Hepatocyte (in vitro differentiated cells): ENCODE measurements at regions not wholly inside any gene's neighbourhood (a gene's known extent, or its start where the extent isn't known, plus 50 kb on each side); places are given as distances from the start of the nearest gene placed in this dataset.

Experiments
- DNase-seq: peaks from one replicate; pipeline ENCODE4 v3.0.0-alpha.2; 2016; ENCODE audit warnings: low spot score
- H2AFZ ChIP-seq: fragments of 200-600 bp; sonication (generic); 2 replicates; pipeline ENCODE4 v1.6.0; 2016; ENCODE audit warnings: antibody characterized with exemption, mild to moderate bottlenecking
- H3K27ac ChIP-seq: fragments of 200-600 bp; sonication (generic); 2 replicates; pipeline ENCODE4 v1.5.1; 2016; ENCODE audit warnings: mild to moderate bottlenecking
- H3K27me3 ChIP-seq: fragments of 200-600 bp; sonication (generic); 2 replicates; pipeline ENCODE4 v1.6.1; 2016
- H3K36me3 ChIP-seq: fragments of 200-600 bp; sonication (generic); replicated peaks from 2 replicates; pipeline ENCODE4 v1.5.1; 2016; ENCODE audit warnings: low read depth; ENCODE audit not compliant: insufficient read depth
- H3K4me1 ChIP-seq: fragments of 200-600 bp; sonication (generic); 2 replicates; pipeline ENCODE4 v1.5.1; 2016; ENCODE audit warnings: mild to moderate bottlenecking, moderate library complexity; ENCODE audit not compliant: insufficient read depth
- H3K4me2 ChIP-seq: fragments of 200-600 bp; sonication (generic); 2 replicates; pipeline ENCODE4 v1.6.0; 2016
- H3K4me3 ChIP-seq: fragments of 200-600 bp; sonication (generic); 2 replicates; pipeline ENCODE4 v1.5.1; 2016; ENCODE audit warnings: mild to moderate bottlenecking
- H3K79me2 ChIP-seq: fragments of 200-600 bp; sonication (generic); 2 replicates; pipeline ENCODE4 v1.6.0; 2017; ENCODE audit warnings: mild to moderate bottlenecking
- H3K9me2 ChIP-seq: fragments of 200-600 bp; sonication (generic); replicated peaks from 2 replicates; pipeline ENCODE4 v1.6.0; 2017; ENCODE audit warnings: mild to moderate bottlenecking; ENCODE audit not compliant: insufficient read depth
- H3K9me3 ChIP-seq: fragments of 200-600 bp; sonication (generic); 2 replicates; pipeline ENCODE4 v1.5.1; 2016; ENCODE audit warnings: low read depth, mild to moderate bottlenecking
- H4K20me1 ChIP-seq: fragments of 200-600 bp; sonication (generic); 2 replicates; pipeline ENCODE4 v1.6.0; 2016; ENCODE audit warnings: mild to moderate bottlenecking; ENCODE audit not compliant: insufficient read depth, poor library complexity, severe bottlenecking
- EZH2 ChIP-seq: fragments of 200-600 bp; sonication (generic); IDR thresholded peaks from 2 replicates; pipeline ENCODE4 v1.6.1; 2016; ENCODE audit warnings: antibody characterized with exemption, mild to moderate bottlenecking, borderline replicate concordance
- EZH2phosphoT487 ChIP-seq: fragments of 200-600 bp; sonication (generic); IDR thresholded peaks from one replicate; pipeline ENCODE4 v1.6.1; 2018; ENCODE audit warnings: antibody characterized with exemption, mild to moderate bottlenecking, low read depth, moderate library complexity; ENCODE audit not compliant: unreplicated experiment, severe bottlenecking
- WGBS: methylation state at CpG from one replicate; pipeline ENCODE4 v1.1.6; 2016; ENCODE audit warnings: low lambda C conversion rate; ENCODE audit errors: missing lambda C conversion rate; 5-methylcytosine and 5-hydroxymethylcytosine counted together
- TF ChIP-seq, protein P1 (sequence below): fragments of 200-600 bp; sonication (generic); IDR thresholded peaks from 2 replicates; pipeline ENCODE4 v1.5.1; 2016; ENCODE audit warnings: antibody characterized with exemption, mild to moderate bottlenecking; ENCODE audit not compliant: poor library complexity

DNA sequence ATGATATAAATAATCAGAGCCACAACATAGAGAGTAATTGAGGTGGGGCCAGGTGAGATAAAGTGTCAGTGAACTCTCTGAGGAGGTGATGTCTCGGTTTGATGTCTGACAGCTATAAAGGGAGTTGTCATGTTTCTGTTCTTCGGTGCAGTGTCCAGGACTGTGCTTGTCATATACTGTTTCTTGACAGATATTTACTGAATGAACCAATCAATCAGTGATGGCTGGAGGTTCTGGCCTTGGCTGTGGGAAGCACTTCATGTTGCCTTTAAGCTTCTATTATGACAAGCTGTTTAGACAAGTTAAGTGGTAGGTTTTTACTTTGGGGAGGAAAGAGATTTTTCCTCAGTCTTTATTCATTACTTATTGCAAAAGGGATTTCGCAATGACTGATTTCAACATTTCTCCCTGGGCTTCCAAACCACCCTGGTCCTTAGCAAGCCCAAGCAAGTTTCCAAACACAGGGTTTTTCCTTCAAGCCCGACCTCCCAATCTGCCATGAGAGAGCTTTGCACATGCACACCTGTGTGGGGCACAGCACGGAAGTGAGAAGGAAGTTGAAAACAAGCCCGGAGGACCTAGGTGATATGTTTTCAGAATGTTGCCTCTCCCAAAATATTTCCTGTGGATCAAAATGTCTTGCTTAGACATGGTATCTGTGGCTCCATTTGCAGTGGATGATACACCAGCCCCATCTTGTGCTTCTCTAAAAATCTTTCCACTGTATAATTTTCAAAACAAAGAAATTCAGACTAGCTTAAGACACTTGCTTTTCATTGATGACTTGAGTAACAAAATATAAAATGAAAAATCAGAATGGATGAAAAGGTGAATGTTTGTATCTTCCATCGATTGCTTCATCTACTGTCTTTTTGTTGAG is 567.3 kb upstream of the BTBD3 start:
- Histone ChIP-seq H3K79me2 (no peaks in the 10 kb centered on the region), H3K4me1 (no peaks in the 10 kb centered on the region), H3K9me3 (no peaks in the 10 kb centered on the region), H3K36me3 (no peaks in the 10 kb centered on the region), H3K27me3 (no peaks in the 10 kb centered on the region), H3K4me2 (no peak overlapping the region), H4K20me1 (no peaks in the 10 kb centered on the region), H3K9me2 (no peaks in the 10 kb centered on the region), H3K4me3 (no peak overlapping the region), H3K27ac (no peak overlapping the region), H2AFZ (no peak overlapping the region)
- WGBS: 89% methylated on average over 7 of the region's 7 CpGs
- TF ChIP-seq, protein P1, sequence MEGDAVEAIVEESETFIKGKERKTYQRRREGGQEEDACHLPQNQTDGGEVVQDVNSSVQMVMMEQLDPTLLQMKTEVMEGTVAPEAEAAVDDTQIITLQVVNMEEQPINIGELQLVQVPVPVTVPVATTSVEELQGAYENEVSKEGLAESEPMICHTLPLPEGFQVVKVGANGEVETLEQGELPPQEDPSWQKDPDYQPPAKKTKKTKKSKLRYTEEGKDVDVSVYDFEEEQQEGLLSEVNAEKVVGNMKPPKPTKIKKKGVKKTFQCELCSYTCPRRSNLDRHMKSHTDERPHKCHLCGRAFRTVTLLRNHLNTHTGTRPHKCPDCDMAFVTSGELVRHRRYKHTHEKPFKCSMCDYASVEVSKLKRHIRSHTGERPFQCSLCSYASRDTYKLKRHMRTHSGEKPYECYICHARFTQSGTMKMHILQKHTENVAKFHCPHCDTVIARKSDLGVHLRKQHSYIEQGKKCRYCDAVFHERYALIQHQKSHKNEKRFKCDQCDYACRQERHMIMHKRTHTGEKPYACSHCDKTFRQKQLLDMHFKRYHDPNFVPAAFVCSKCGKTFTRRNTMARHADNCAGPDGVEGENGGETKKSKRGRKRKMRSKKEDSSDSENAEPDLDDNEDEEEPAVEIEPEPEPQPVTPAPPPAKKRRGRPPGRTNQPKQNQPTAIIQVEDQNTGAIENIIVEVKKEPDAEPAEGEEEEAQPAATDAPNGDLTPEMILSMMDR: peak; percentile 9
- TF ChIP-seq EZH2: no peak
- DNase-seq: peak; percentile 37

DNA sequence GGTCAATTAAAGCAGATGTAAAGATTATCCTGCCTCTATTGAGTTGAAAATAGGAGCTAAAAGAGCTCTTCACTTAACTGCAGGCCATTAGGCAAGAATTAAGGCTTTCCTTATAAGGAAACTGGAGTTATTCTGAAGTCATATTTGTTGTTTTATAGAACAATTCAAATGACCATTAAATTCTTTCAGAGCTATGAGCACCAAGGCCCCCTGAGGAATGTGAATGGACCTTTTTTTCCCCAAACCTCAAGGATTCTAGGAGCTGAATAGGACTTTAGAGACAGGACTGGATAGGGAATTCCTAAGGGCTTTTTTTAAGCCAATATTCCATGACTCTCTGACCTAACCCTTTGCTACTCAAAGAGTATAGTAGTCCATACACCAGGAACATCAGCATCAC is 565.7 kb upstream of the BTBD3 start:
- H3K4me3 ChIP-seq: no peak overlapping the region
- no peaks in the 10 kb centered on the region for H3K4me1 ChIP-seq
- H4K20me1 ChIP-seq: no peaks in the 10 kb centered on the region
- DNase-seq: no peak
- H2AFZ ChIP-seq: no peak overlapping the region
- no peaks in the 10 kb centered on the region for H3K36me3 ChIP-seq
- no peaks in the 10 kb centered on the region for H3K9me2 ChIP-seq
- no peaks in the 10 kb centered on the region for H3K9me3 ChIP-seq
- TF ChIP-seq EZH2: no peak
- TF ChIP-seq, protein P1: no peak
- no peak for TF ChIP-seq EZH2phosphoT487
- H3K27ac ChIP-seq: no peak overlapping the region
- no peak overlapping the region for H3K4me2 ChIP-seq
- no peaks in the 10 kb centered on the region for H3K27me3 ChIP-seq
- H3K79me2 ChIP-seq: no peaks in the 10 kb centered on the region

DNA sequence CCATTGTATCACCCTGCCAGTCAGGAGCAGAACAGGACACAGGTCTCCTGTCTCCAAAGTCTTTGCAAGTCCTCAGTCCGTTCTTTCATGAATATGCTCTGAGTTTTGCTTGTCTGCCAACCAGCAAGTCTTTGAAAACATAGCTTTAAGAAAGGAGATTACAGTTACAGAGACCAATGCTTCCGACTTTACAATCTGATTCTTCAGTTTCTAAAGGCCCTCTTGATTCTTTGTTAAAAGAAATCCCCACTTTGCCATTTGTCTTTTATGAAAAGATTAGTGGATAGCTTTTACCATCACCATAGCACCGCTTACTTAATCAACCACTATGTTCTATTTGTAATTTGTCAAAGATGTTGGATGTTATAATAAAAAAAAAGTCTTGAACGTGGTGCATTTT is 562.8 kb upstream of the BTBD3 start:
- H3K27me3 ChIP-seq: no peaks in the 10 kb centered on the region
- WGBS: 86% methylated on average over 4 of the region's 4 CpGs
- H3K4me2 ChIP-seq: no peak overlapping the region
- no peaks in the 10 kb centered on the region for H3K36me3 ChIP-seq
- no peaks in the 10 kb centered on the region for H3K9me3 ChIP-seq
- H3K27ac ChIP-seq: no peak overlapping the region
- no peak for DNase-seq
- no peak overlapping the region for H2AFZ ChIP-seq
- H3K79me2 ChIP-seq: no peaks in the 10 kb centered on the region
- H3K4me1 ChIP-seq: no peaks in the 10 kb centered on the region
- H3K4me3 ChIP-seq: no peak overlapping the region
- TF ChIP-seq, protein P1: no peak
- TF ChIP-seq EZH2phosphoT487 (no peak), EZH2 (no peak)
- H3K9me2 ChIP-seq: no peaks in the 10 kb centered on the region
- no peaks in the 10 kb centered on the region for H4K20me1 ChIP-seq
